ENCODE measurements at regions not wholly inside any gene's neighbourhood (a gene's known extent, or its start where the extent isn't known, plus 50 kb on each side); places are given as distances from the start of the nearest gene placed in this dataset.

DNA sequence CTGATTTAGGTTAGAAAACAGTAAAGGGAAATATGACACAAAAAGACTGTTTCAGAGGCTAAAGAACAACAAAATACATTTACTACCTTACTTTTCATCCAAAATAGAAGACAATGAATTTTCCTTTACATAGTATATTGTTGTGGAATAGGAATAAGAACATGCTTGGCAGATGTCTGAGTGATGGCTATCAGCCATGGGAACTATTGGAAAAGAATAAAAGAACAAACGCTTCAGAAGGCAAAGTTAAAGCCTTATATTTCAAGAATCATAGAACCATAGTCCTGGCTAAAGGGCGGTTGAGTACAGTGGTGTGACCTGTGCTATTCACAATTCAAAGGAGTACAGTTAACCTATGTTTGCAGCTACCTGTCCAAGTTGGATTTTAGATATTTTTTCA is 73.9 kb upstream of the NRXN1 start:
- no peak for DNase-seq

DNA sequence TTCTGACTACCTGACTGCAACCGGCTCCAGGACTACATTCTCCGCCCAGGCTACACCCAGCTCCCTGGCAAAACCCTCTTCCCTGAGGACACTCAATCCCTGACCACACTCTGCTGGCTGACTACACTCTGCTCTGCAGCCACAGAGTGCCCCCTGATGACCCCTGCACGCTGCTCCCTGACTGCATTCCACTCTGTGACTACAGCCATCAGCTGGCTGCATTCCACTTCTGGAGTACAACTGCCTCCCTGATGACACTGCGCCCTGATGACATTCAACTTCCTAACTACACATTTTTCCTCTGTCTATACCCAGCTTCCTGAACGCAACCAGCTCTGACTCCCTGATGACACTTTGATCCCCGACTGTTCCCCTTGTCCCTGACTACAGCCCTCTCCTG is 71.3 kb upstream of the NRXN1 start:
- no peak for DNase-seq

DNA sequence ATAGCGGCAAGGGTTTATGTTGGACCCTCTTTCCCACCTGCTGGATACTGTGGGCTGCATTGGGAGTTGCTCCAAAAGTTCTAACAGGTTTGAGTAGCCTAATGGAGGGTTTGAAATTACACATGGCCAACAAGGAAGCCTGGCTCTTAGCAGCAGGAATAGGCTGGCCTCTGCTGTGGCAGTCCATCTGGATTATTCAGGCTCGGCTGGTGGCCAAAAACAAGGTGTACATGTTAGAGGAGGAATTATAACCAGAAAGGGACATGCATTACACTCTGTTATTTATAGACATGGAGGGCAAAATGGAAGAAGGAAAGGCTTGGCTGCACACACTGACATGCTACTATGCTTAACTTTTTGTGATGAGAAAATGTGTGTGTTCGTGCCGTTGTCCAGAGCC is 61.1 kb upstream of the NRXN1 start:
- DNase-seq, result no peak

DNA sequence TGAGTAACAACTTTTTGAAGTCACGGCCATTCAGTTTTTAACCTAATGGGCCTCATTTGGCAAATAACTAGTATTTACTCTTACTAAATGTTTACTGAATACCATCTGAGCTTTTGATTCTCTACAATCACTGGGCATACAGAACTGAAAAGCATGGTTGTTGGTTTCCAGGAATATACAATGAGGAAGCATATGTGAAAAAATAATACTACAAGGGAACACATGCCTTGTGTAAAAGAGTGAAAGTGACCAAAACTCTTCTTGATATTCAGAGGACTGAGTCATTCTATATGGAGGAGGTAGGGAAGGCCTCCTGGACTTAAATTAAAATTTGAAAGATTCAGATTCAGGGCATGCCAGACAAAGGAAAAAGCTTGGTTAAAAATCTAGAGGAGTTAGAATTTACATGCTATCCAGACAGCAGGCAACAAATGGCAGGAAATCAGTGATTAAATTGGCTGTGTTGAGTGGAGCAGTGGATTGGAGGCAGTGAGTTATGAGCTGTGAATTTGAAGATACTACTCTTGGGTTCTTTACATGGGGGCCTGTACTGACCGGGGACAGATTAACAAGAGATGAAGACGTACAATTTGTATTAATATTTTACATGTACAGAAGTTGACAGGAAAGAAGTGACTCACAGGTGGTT is 53.6 kb upstream of the NRXN1 start:
- DNase-seq, result no peak

GRCh38 chr2:51084750-51085149 is 52.8 kb upstream of the NRXN1 start:
- DNase-seq, result no peak

All from stimulated activated CD4-positive, alpha-beta T cell treated with anti-CD3 and anti-CD28 coated beads, Interleukin-15, amount 100 ng/mL, for 24 hours (primary cell).